IMR-90 (cell line): ENCODE measurements at regions not wholly inside any gene's neighbourhood (a gene's known extent, or its start where the extent isn't known, plus 50 kb on each side); places are given as distances from the start of the nearest gene placed in this dataset.

Source experiments
- ATAC-seq: fragments of 200-7000 bp; cut with Tn5 transposase; 2 replicates; pipeline ENCODE4 v1.9.1; 2020; ENCODE audit warnings: low read depth, mild to moderate bottlenecking, moderate library complexity
- BruUV-seq: library from RNA; stranded (reverse); fragments of 400-500 nt; replicated peaks from 2 replicates; lab custom pipeline; 2021; lab: Mats Ljungman, UMichigan
- CTCF ChIA-PET: fragments of 300-600 bp; formaldehyde crosslinking; extraction: SDS; loops from one replicate; lab custom pipeline; 2021; ENCODE audit warnings: antibody characterized with exemption; lab: Yijun Ruan, JAX
- POLR2A ChIA-PET: fragments of 300-600 bp; sonication (Branson Sonifier 250); formaldehyde crosslinking; loops from one replicate; lab custom pipeline; 2022; ENCODE audit warnings: antibody characterized with exemption; ENCODE audit not compliant: unreplicated experiment; lab: Charles Lee
- DNase-seq: peaks from one replicate; pipeline ENCODE4 v3.0.0; 2013
- H2AFZ ChIP-seq: replicated peaks from 2 replicates; pipeline ENCODE3; 2013; ENCODE audit warnings: low read length, mild to moderate bottlenecking; ENCODE audit not compliant: poor library complexity
- H2AK5ac ChIP-seq: 2 replicates; pipeline ENCODE4 v1.6.1; 2013; ENCODE audit warnings: low read depth, low read length, inconsistent platforms
- H2AK9ac ChIP-seq: replicated peaks from 2 replicates; pipeline ENCODE3; 2013; ENCODE audit warnings: mild to moderate bottlenecking, low read depth, low read length, moderate library complexity; ENCODE audit not compliant: poor library complexity
- H2BK120ac ChIP-seq: 2 replicates; pipeline ENCODE4 v1.6.1; 2013; ENCODE audit warnings: low read depth, low read length, inconsistent platforms
- H2BK15ac ChIP-seq: 3 replicates; pipeline ENCODE4 v1.6.1; 2013; ENCODE audit warnings: low read depth, low read length, inconsistent platforms
- H2BK20ac ChIP-seq: 2 replicates; pipeline ENCODE4 v1.6.1; 2013; ENCODE audit warnings: low read depth, mild to moderate bottlenecking, inconsistent platforms, low read length, moderate library complexity
- H2BK5ac ChIP-seq: 2 replicates; pipeline ENCODE4 v1.6.1; 2013; ENCODE audit warnings: mild to moderate bottlenecking, low read depth, low read length, inconsistent platforms; ENCODE audit not compliant: poor library complexity, severe bottlenecking
- H3K14ac ChIP-seq: replicated peaks from 2 replicates; pipeline ENCODE4 v1.6.1; 2013; ENCODE audit warnings: low read depth, low read length, inconsistent platforms
- H3K18ac ChIP-seq: 2 replicates; pipeline ENCODE4 v1.6.1; 2013; ENCODE audit warnings: low read depth, low read length, control low read depth
- H3K23ac ChIP-seq: 2 replicates; pipeline ENCODE4 v1.6.1; 2013; ENCODE audit warnings: low read depth, low read length, inconsistent platforms
- H3K27ac ChIP-seq: 2 replicates; pipeline ENCODE4 v1.5.1; 2013; ENCODE audit warnings: mild to moderate bottlenecking, control low read depth, low read length; ENCODE audit not compliant: insufficient read depth
- H3K27me3 ChIP-seq: 2 replicates; pipeline ENCODE4 v1.6.1; 2013; ENCODE audit warnings: low read length; ENCODE audit not compliant: control insufficient read depth, insufficient read depth
- H3K36me3 ChIP-seq: 2 replicates; pipeline ENCODE4 v1.6.1; 2013; ENCODE audit warnings: low read length, mixed read lengths; ENCODE audit not compliant: control insufficient read depth, insufficient read depth
- H3K4ac ChIP-seq: 2 replicates; pipeline ENCODE4 v1.6.1; 2013; ENCODE audit warnings: low read depth, low read length, inconsistent platforms
- H3K4me1 ChIP-seq: 2 replicates; pipeline ENCODE4 v1.6.1; 2013; ENCODE audit warnings: low read length, mixed read lengths; ENCODE audit not compliant: control insufficient read depth, insufficient read depth
- H3K4me2 ChIP-seq: 2 replicates; pipeline ENCODE4 v1.6.1; 2013; ENCODE audit warnings: low read depth, mild to moderate bottlenecking, control low read depth, low read length, moderate library complexity
- H3K4me3 ChIP-seq: 2 replicates; pipeline ENCODE4 v1.5.1; 2013; ENCODE audit warnings: low read depth, mild to moderate bottlenecking, control low read depth, low read length, moderate library complexity; ENCODE audit not compliant: insufficient read depth
- H3K56ac ChIP-seq: 2 replicates; pipeline ENCODE4 v1.6.1; 2013; ENCODE audit warnings: low read length, inconsistent platforms; ENCODE audit not compliant: insufficient read depth; ENCODE audit errors: extremely low read depth
- H3K79me1 ChIP-seq, 2 experiments: 2 replicates each; pipeline ENCODE4 v1.6.1; 2013; ENCODE audit warnings: low read length in 2 of 2, inconsistent platforms in 1 of 2, low read depth in 1 of 2
- H3K9ac ChIP-seq: 2 replicates; pipeline ENCODE4 v1.6.1; 2013; ENCODE audit warnings: low read depth, low read length, control low read depth
- H3K9me1 ChIP-seq: 2 replicates; pipeline ENCODE4 v1.6.1; 2013; ENCODE audit warnings: low read length, inconsistent platforms; ENCODE audit not compliant: insufficient read depth
- H3K9me3 ChIP-seq: 2 replicates; pipeline ENCODE4 v1.6.1; 2013; ENCODE audit warnings: low read length; ENCODE audit not compliant: control insufficient read depth, insufficient read depth
- H4K20me1 ChIP-seq: 2 replicates; pipeline ENCODE4 v1.6.1; 2013; ENCODE audit warnings: low read length, inconsistent platforms; ENCODE audit not compliant: insufficient read depth
- H4K5ac ChIP-seq: 2 replicates; pipeline ENCODE4 v1.6.1; 2013; ENCODE audit warnings: mild to moderate bottlenecking, low read depth, low read length, control low read depth
- H4K8ac ChIP-seq, 2 experiments: 2 replicates each; pipeline ENCODE4 v1.6.1; 2013; ENCODE audit warnings: low read depth in 2 of 2, low read length in 2 of 2, control low read depth in 1 of 2, inconsistent platforms in 1 of 2
- H4K91ac ChIP-seq: 2 replicates; pipeline ENCODE4 v1.6.1; 2013; ENCODE audit warnings: low read depth, low read length, inconsistent platforms; ENCODE audit not compliant: insufficient read depth
- CEBPB ChIP-seq: IDR thresholded peaks from 2 replicates; pipeline ENCODE4 v1.6.1; 2012; ENCODE audit warnings: low read depth, low read length, improper control_type of control experiment
- MAFK ChIP-seq: IDR thresholded peaks from 2 replicates; pipeline ENCODE4 v1.6.1; 2012; ENCODE audit warnings: low read depth, low read length, improper control_type of control experiment
- MAZ ChIP-seq: IDR thresholded peaks from 2 replicates; pipeline ENCODE4 v1.6.1; 2012; ENCODE audit warnings: low read depth, mild to moderate bottlenecking, low read length, improper control_type of control experiment, moderate library complexity, borderline replicate concordance
- MXI1 ChIP-seq: IDR thresholded peaks from 2 replicates; pipeline ENCODE4 v1.6.1; 2012; ENCODE audit warnings: low read depth, mild to moderate bottlenecking, low read length, moderate library complexity, borderline replicate concordance
- NFE2L2 ChIP-seq: fragments of 150-350 bp; IDR thresholded peaks from 2 replicates; pipeline ENCODE4 v1.6.1; 2016; ENCODE audit warnings: low read depth, mild to moderate bottlenecking, low read length
- RAD21 ChIP-seq: IDR thresholded peaks from 2 replicates; pipeline ENCODE4 v1.6.1; 2012; ENCODE audit warnings: low read length, improper control_type of control experiment
- RCOR1 ChIP-seq: IDR thresholded peaks from 2 replicates; pipeline ENCODE4 v1.6.1; 2012; ENCODE audit warnings: mild to moderate bottlenecking, low read length, improper control_type of control experiment; ENCODE audit not compliant: insufficient replicate concordance
- WGBS, 2 experiments: methylation state at CpG; one replicate each; pipeline versions ENCODE4 v1.1.5 to v1.1.7; 2013; ENCODE audit warnings: missing lambda C conversion rate in 2 of 2; ENCODE audit not compliant: insufficient read length in 1 of 2; ENCODE audit errors: extremely low coverage in 2 of 2; 5-methylcytosine and 5-hydroxymethylcytosine counted together
- dilution Hi-C: fragments of 300-500 bp; cut with HindIII; formaldehyde crosslinking; loops from one replicate; pipeline ENCODE4 v1.14.3; 2018; ENCODE audit warnings: low sequenced_read_pairs; ENCODE audit not compliant: unreplicated experiment
- in situ Hi-C: fragments of 300-500 bp; cut with MboI; formaldehyde crosslinking; loops from 3 replicates; pipeline ENCODE4 v1.14.3; 2019; ENCODE audit warnings: low sequenced_read_pairs, inconsistent platforms, mixed read lengths
- intact Hi-C: fragments of 100-400 bp; cut with micrococcal nuclease; formaldehyde crosslinking; loops from 2 replicates; pipeline ENCODE4 v1.10.0; 2022
- TF ChIP-seq, protein P1 (sequence below): fragments of 150-350 bp; IDR thresholded peaks from 2 replicates; pipeline ENCODE4 v1.6.1; 2017; ENCODE audit warnings: mild to moderate bottlenecking, antibody characterized with exemption, low read length, low read depth
- TF ChIP-seq, protein P2 (sequence below): fragments of 150-350 bp; IDR thresholded peaks from 2 replicates; pipeline ENCODE4 v1.6.1; 2016; ENCODE audit warnings: low read depth, mild to moderate bottlenecking, low read length, moderate library complexity, borderline replicate concordance

DNA sequence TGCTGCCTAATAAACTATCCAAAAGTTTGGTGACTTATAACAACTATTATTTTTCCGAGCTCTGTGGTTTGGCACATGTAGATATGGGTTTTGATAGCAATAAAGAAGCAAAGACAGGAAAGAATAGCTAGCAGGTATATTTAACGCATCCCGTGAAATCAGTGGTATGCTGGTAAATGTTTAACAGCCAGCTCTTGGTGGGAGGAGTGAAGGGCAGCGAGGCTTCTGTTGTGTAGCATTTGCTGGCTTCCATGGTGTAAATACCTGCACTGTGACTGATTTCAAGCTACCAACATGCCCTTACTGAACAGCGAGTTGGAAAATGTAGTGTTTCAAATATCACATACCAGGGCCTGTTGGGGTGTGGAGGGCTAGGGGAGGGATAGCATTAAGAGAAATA, 291.0 kb downstream of the PRDM2 start:
- H3K79me1 ChIP-seq, result no peaks in the 10 kb centered on the region
- no peak overlapping the region for H3K18ac ChIP-seq
- TF ChIP-seq NFE2L2 (no peak), MAZ (no peak), MXI1 (no peak), RCOR1 (no peak), CEBPB (no peak), RAD21 (no peak), MAFK (no peak)
- TF ChIP-seq, protein P1, sequence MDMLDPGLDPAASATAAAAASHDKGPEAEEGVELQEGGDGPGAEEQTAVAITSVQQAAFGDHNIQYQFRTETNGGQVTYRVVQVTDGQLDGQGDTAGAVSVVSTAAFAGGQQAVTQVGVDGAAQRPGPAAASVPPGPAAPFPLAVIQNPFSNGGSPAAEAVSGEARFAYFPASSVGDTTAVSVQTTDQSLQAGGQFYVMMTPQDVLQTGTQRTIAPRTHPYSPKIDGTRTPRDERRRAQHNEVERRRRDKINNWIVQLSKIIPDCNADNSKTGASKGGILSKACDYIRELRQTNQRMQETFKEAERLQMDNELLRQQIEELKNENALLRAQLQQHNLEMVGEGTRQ, result no peak
- TF ChIP-seq, protein P2, sequence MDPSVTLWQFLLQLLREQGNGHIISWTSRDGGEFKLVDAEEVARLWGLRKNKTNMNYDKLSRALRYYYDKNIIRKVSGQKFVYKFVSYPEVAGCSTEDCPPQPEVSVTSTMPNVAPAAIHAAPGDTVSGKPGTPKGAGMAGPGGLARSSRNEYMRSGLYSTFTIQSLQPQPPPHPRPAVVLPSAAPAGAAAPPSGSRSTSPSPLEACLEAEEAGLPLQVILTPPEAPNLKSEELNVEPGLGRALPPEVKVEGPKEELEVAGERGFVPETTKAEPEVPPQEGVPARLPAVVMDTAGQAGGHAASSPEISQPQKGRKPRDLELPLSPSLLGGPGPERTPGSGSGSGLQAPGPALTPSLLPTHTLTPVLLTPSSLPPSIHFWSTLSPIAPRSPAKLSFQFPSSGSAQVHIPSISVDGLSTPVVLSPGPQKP, result no peak
- no peak overlapping the region for H3K4ac ChIP-seq
- H2AK9ac ChIP-seq, result no peak overlapping the region
- H2AFZ ChIP-seq, result no peak overlapping the region
- dilution Hi-C loops, result no loop called here
- in situ Hi-C loops, result no loop called here
- CTCF ChIA-PET, result no interaction called here
- intact Hi-C loops, result no loop called here
- H2BK20ac ChIP-seq, result no peak overlapping the region
- no peaks in the 10 kb centered on the region for H3K36me3 ChIP-seq
- no peak overlapping the region for H2BK120ac ChIP-seq
- H3K23ac ChIP-seq, result no peak overlapping the region
- ATAC-seq, result no peak
- no peak overlapping the region for H3K14ac ChIP-seq
- no peak overlapping the region for H4K8ac ChIP-seq
- H3K9ac ChIP-seq, result no peak overlapping the region
- 60% methylated on average over 2 of the region's 5 CpGs; no CpG with 5 or more reads in 1 of the 2 experiments for WGBS, 2 experiments
- no peak overlapping the region for H3K4me2 ChIP-seq
- no TSS peak for BruUV-seq
- no peak overlapping the region for H3K27ac ChIP-seq
- no peak for DNase-seq
- no peak overlapping the region for H2AK5ac ChIP-seq
- no peaks in the 10 kb centered on the region for H4K20me1 ChIP-seq
- no peak overlapping the region for H4K91ac ChIP-seq
- peaks cover 10% of the 10 kb centered on the region; the same call in 1 of the 2 replicates for H3K9me3 ChIP-seq
- no peak overlapping the region for H3K56ac ChIP-seq
- no peaks in the 10 kb centered on the region for H3K27me3 ChIP-seq
- no peaks in the 10 kb centered on the region for H3K4me1 ChIP-seq
- no peak overlapping the region for H4K5ac ChIP-seq
- no peaks in the 10 kb centered on the region for H3K9me1 ChIP-seq
- H3K4me3 ChIP-seq, result no peak overlapping the region
- H2BK15ac ChIP-seq, result no peak overlapping the region
- H2BK5ac ChIP-seq, result no peak overlapping the region
- POLR2A ChIA-PET, result no interaction called here
